Stimulated activated CD4-positive, alpha-beta T cell treated with anti-CD3 and anti-CD28 coated beads, Interleukin-15, amount 100 ng/mL, for 1 hour (primary cell): ENCODE measurements at regions not wholly inside any gene's neighbourhood (a gene's known extent, or its start where the extent isn't known, plus 50 kb on each side); places are given as distances from the start of the nearest gene placed in this dataset.

Experiments used
- DNase-seq, 2 donors: peaks; one replicate each; pipeline ENCODE4 v3.0.0-alpha.2; 2020; ENCODE audit warnings: low read depth in 1 of 2, low spot score in 1 of 2

GRCh38 chr1:228867108-228867950 is 132.1 kb downstream of the RHOU start:
- DNase-seq = no peak

GRCh38 chr1:228867951-228868730 is 132.9 kb downstream of the RHOU start:
- no peak for DNase-seq

- no peak for DNase-seq
Measured at GRCh38 chr1:228868731-228869024, 133.4 kb downstream of the RHOU start.

GRCh38 chr1:228869312-228869824 is 134.1 kb downstream of the RHOU start:
- no peak for DNase-seq

GRCh38 chr1:228870041-228870713 is 134.9 kb downstream of the RHOU start:
- no peak for DNase-seq

- DNase-seq = no peak
Measured at GRCh38 chr1:228871314-228872061, 136.2 kb downstream of the RHOU start.

GRCh38 chr1:228872080-228872479 is 136.8 kb downstream of the RHOU start:
- DNase-seq = no peak

GRCh38 chr1:228873709-228874108 is 138.4 kb downstream of the RHOU start:
- no peak for DNase-seq

- DNase-seq = no peak
Measured at GRCh38 chr1:228875741-228876140, 140.5 kb downstream of the RHOU start.

GRCh38 chr1:228876187-228876586 is 140.9 kb downstream of the RHOU start:
- no peak for DNase-seq

- no peak for DNase-seq
Measured at GRCh38 chr1:228879164-228879563, 143.9 kb downstream of the RHOU start.

- DNase-seq = no peak
Measured at GRCh38 chr1:228882041-228882770, 146.9 kb downstream of the RHOU start.

- no peak for DNase-seq
Measured at GRCh38 chr1:228882771-228883450, 147.6 kb downstream of the RHOU start.

- DNase-seq = no peak
Measured at GRCh38 chr1:228883535-228883934, 148.3 kb downstream of the RHOU start.

GRCh38 chr1:228884196-228884595 is 148.9 kb downstream of the RHOU start:
- DNase-seq = no peak

GRCh38 chr1:228884615-228885566 is 149.6 kb downstream of the RHOU start:
- DNase-seq = no peak

- no peak for DNase-seq
Measured at GRCh38 chr1:228885845-228886244, 150.6 kb downstream of the RHOU start.

- no peak for DNase-seq
Measured at GRCh38 chr1:228887101-228887500, 151.8 kb downstream of the RHOU start.

GRCh38 chr1:228887960-228888359 is 152.7 kb downstream of the RHOU start:
- DNase-seq = no peak
